HepG2 (cell line): ENCODE measurements at regions not wholly inside any gene's neighbourhood (a gene's known extent, or its start where the extent isn't known, plus 50 kb on each side); places are given as distances from the start of the nearest gene placed in this dataset.

Experiments used
- ATAC-seq: fragments of 200-7000 bp; cut with Tn5 transposase; 3 replicates; pipeline ENCODE4 v1.9.1; 2020; ENCODE audit warnings: mild to moderate bottlenecking, moderate library complexity
- BruUV-seq: library from RNA; stranded (reverse); fragments of 400-500 nt; replicated peaks from 2 replicates; lab custom pipeline; 2021; lab: Mats Ljungman, UMichigan
- CTCF ChIA-PET: fragments of 300-600 bp; formaldehyde crosslinking; extraction: SDS; loops from one replicate; lab custom pipeline; 2021; ENCODE audit warnings: low total read pairs, inconsistent platforms, low intra/inter-chr PET ratio; lab: Yijun Ruan, JAX
- POLR2A ChIA-PET: fragments of 350-600 bp; sonication (Branson Sonifier 250); formaldehyde crosslinking; loops from one replicate; lab custom pipeline; 2020; ENCODE audit warnings: antibody characterized with exemption, inconsistent platforms; lab: Yijun Ruan, JAX
- DNase-seq: peaks from one replicate; pipeline ENCODE4 v3.0.0-alpha.2; 2015; ENCODE audit warnings: low spot score
- FAIRE-seq: peaks from 3 replicates; lab custom pipeline; 2011; peaks lifted over from hg19 to GRCh38; lab: Jason Lieb, UNC
- H2AFZ ChIP-seq: one replicate; pipeline ENCODE4 v1.6.1; 2011; ENCODE audit warnings: low read length, inconsistent platforms
- H3K27ac ChIP-seq: fragments of 300-600 bp; 3 replicates; pipeline ENCODE4 v1.8.0; 2011; ENCODE audit warnings: mixed run types, mild to moderate bottlenecking, mixed read lengths, low read length, inconsistent platforms; ENCODE audit not compliant: insufficient read depth; ENCODE audit errors: extremely low read length
- H3K27me3 ChIP-seq, 2 experiments: fragments of 200-600 bp in 1 of 2; 2 replicates in 1 of 2; 3 replicates in 1 of 2; pipeline versions ENCODE4 v1.6.0 to v1.8.0; 2011; ENCODE audit warnings: low read length in 2 of 2, mild to moderate bottlenecking in 2 of 2, moderate library complexity in 2 of 2, inconsistent platforms in 1 of 2; ENCODE audit not compliant: insufficient read depth in 2 of 2, control insufficient read depth in 1 of 2
- H3K36me3 ChIP-seq, 2 experiments: fragments of 200-600 bp in 1 of 2; replicated peaks in 1 of 2; 2 replicates in 1 of 2; 3 replicates in 1 of 2; pipeline versions ENCODE4 v1.5.1 to v1.8.0; 2011; ENCODE audit warnings: low read length in 2 of 2, inconsistent platforms in 1 of 2; ENCODE audit not compliant: insufficient read depth in 2 of 2, control insufficient read depth in 1 of 2
- H3K4me1 ChIP-seq: 2 replicates; pipeline ENCODE4 v1.5.1; 2012; ENCODE audit warnings: low read length, inconsistent platforms; ENCODE audit not compliant: insufficient read depth
- H3K4me2 ChIP-seq: 2 replicates; pipeline ENCODE4 v1.6.0; 2011; ENCODE audit warnings: low read depth, low read length, inconsistent platforms
- H3K4me3 ChIP-seq, 3 experiments: fragments of 200-600 bp in 1 of 3; sonication (generic), shearing (Covaris generic) in 1 of 3; replicated peaks in 1 of 3; 2 replicates each; pipeline ENCODE4 v1.5.1; 2011 to 2016; ENCODE audit warnings: low read length in 3 of 3, inconsistent platforms in 2 of 3, low read depth in 2 of 3, mild to moderate bottlenecking in 2 of 3, control low read depth in 1 of 3, mixed read lengths in 1 of 3; ENCODE audit not compliant: insufficient read depth in 1 of 3
- H3K79me2 ChIP-seq: one replicate; pipeline ENCODE4 v1.6.1; 2011; ENCODE audit warnings: low read length, inconsistent platforms; ENCODE audit not compliant: insufficient read depth
- H3K9ac ChIP-seq: 2 replicates; pipeline ENCODE4 v1.6.0; 2011; ENCODE audit warnings: mild to moderate bottlenecking, low read depth, low read length, inconsistent platforms; ENCODE audit not compliant: insufficient read depth
- H3K9me3 ChIP-seq: 2 replicates; pipeline ENCODE4 v1.5.1; 2012; ENCODE audit warnings: mild to moderate bottlenecking, low read length
- H4K20me1 ChIP-seq: 2 replicates; pipeline ENCODE4 v1.6.0; 2011; ENCODE audit warnings: inconsistent platforms, mild to moderate bottlenecking, low read length, moderate library complexity; ENCODE audit not compliant: insufficient read depth
- CBX5 ChIP-seq: sonication (generic); formaldehyde crosslinking; IDR thresholded peaks from 2 replicates; pipeline ENCODE4 v1.4.0; 2020; ENCODE audit warnings: missing genetic modification reagents, borderline replicate concordance
- ETV5 ChIP-seq: IDR thresholded peaks from 2 replicates; pipeline ENCODE4 v1.6.1; 2018; ENCODE audit warnings: missing biosample characterization, missing genetic modification reagents, inconsistent platforms, borderline replicate concordance
- IRF9 ChIP-seq: sonication (generic); formaldehyde crosslinking; IDR thresholded peaks from 2 replicates; pipeline ENCODE4 v1.8.0; 2022; ENCODE audit warnings: missing genetic modification reagents, mild to moderate bottlenecking, borderline replicate concordance
- KAT8 ChIP-seq: IDR thresholded peaks from 2 replicates; pipeline ENCODE4 v1.6.1; 2016; ENCODE audit warnings: missing genetic modification reagents, missing compliant biosample characterization
- KDM5B ChIP-seq: sonication (generic); formaldehyde crosslinking; IDR thresholded peaks from 2 replicates; pipeline ENCODE4 v1.4.0; 2020; ENCODE audit warnings: missing genetic modification reagents, mild to moderate bottlenecking, borderline replicate concordance
- KLF13 ChIP-seq: sonication (generic); formaldehyde crosslinking; IDR thresholded peaks from 2 replicates; pipeline ENCODE4 v1.4.0; 2020; ENCODE audit warnings: mild to moderate bottlenecking, missing genetic modification reagents
- RBAK ChIP-seq: sonication (generic); formaldehyde crosslinking; IDR thresholded peaks from 2 replicates; pipeline ENCODE4 v1.5.1; 2020; ENCODE audit warnings: mild to moderate bottlenecking, missing genetic modification reagents
- TBP ChIP-seq: sonication (generic); formaldehyde crosslinking; IDR thresholded peaks from 2 replicates; pipeline ENCODE4 v1.5.0; 2020; ENCODE audit warnings: missing genetic modification reagents
- TCF12 ChIP-seq, 2 experiments: fragments of 450-650 bp in 1 of 2; sonication (generic) in 1 of 2; formaldehyde crosslinking in 1 of 2; IDR thresholded peaks; 2 replicates each; pipeline versions ENCODE4 v1.6.1 to v1.8.0; 2017 to 2022; ENCODE audit warnings: antibody characterized with exemption in 1 of 2, mild to moderate bottlenecking in 1 of 2, missing genetic modification reagents in 1 of 2, moderate library complexity in 1 of 2
- ZBTB46 ChIP-seq: sonication (generic); formaldehyde crosslinking; IDR thresholded peaks from 2 replicates; pipeline ENCODE4 v1.4.0; 2020; ENCODE audit warnings: mild to moderate bottlenecking, missing genetic modification reagents, borderline replicate concordance
- ZFP41 ChIP-seq: sonication (generic); formaldehyde crosslinking; IDR thresholded peaks from 2 replicates; pipeline ENCODE4 v1.4.0; 2020; ENCODE audit warnings: mild to moderate bottlenecking, missing genetic modification reagents, borderline replicate concordance
- ZMYM2 ChIP-seq: sonication (generic); formaldehyde crosslinking; IDR thresholded peaks from 2 replicates; pipeline ENCODE4 v1.8.0; 2022; ENCODE audit warnings: mild to moderate bottlenecking, missing genetic modification reagents
- ZNF407 ChIP-seq: sonication (generic); formaldehyde crosslinking; IDR thresholded peaks from one replicate; pipeline ENCODE4 v1.5.1; 2020; ENCODE audit warnings: mild to moderate bottlenecking, missing genetic modification reagents; ENCODE audit errors: not compliant biosample characterization
- WGBS: methylation state at CpG from one replicate; pipeline ENCODE4 v1.1.6; 2017; ENCODE audit warnings: low lambda C conversion rate; 5-methylcytosine and 5-hydroxymethylcytosine counted together
- in situ Hi-C: cut with HindIII; loops from 2 replicates; pipeline ENCODE4 v1.10.0; 2017; ENCODE audit warnings: low pct_unique_long_range_greater_than_20kb; ENCODE audit not compliant: extremely low pct_ligation_motif_present
- intact Hi-C: fragments of 100-400 bp; cut with micrococcal nuclease; formaldehyde crosslinking; loops from one replicate; pipeline ENCODE4 v1.10.0; 2022; ENCODE audit not compliant: unreplicated experiment

- no peak for TF ChIP-seq ZNF407 (CRISPR knock-in tag)
- TF ChIP-seq CBX5 (CRISPR knock-in tag) = no peak
- TF ChIP-seq ZFP41 (CRISPR knock-in tag) = no peak
- no peak for TF ChIP-seq KDM5B
- no peak for TF ChIP-seq KLF13 (CRISPR knock-in tag)
These were observed 140.4 kb downstream of the CENPW start (continued) for GRCh38 chr6:126480268-126480667.

GRCh38 chr6:126481319-126481718, 141.4 kb downstream of the CENPW start:
- no TSS peak for BruUV-seq
- TF ChIP-seq KAT8 (CRISPR knock-in tag) (no peak), ETV5 (CRISPR knock-in tag) (no peak), ZBTB46 (CRISPR knock-in tag) (no peak), IRF9 (CRISPR knock-in tag) (no peak), TBP (CRISPR knock-in tag) (no peak), ZMYM2 (CRISPR knock-in tag) (no peak), RBAK (CRISPR knock-in tag) (no peak), TCF12 (IDR thresholded peaks at IDR 0.05) (no peak), TCF12 (CRISPR knock-in tag; IDR thresholded peaks at IDR 0.05) (no peak)

More at GRCh38 chr6:126481319-126481718, 141.4 kb downstream of the CENPW start:
- FAIRE-seq (no peak), ATAC-seq (no peak), DNase-seq (no peak)
- ChIA-PET POLR2A (no interaction called here), CTCF (no interaction called here)
- no peaks in the 10 kb centered on the region for H4K20me1 ChIP-seq
- no peak overlapping the region for H3K4me3 ChIP-seq
- WGBS = 68% methylated on average over 1 of the region's 1 CpG
- intact Hi-C loops (no loop called here), in situ Hi-C loops (no loop called here)
- no peaks in the 10 kb centered on the region for H3K9me3 ChIP-seq
- no peak overlapping the region for H3K4me2 ChIP-seq
- no peaks in the 10 kb centered on the region for H3K79me2 ChIP-seq
- H3K9ac ChIP-seq = no peak overlapping the region
- no peak overlapping the region for H2AFZ ChIP-seq
- H3K4me1 ChIP-seq = no peaks in the 10 kb centered on the region
- H3K36me3 ChIP-seq = no peaks in the 10 kb centered on the region
- H3K27ac ChIP-seq = no peak overlapping the region
- no peaks in the 10 kb centered on the region for H3K27me3 ChIP-seq
